HG03342 (cell line): ENCODE measurements at regions not wholly inside any gene's neighbourhood (a gene's known extent, or its start where the extent isn't known, plus 50 kb on each side); places are given as distances from the start of the nearest gene placed in this dataset.

Experiments used
- ATAC-seq: cut with Tn5 transposase; IDR thresholded peaks from one replicate; pipeline ENCODE4 v1.9.1; 2021; ENCODE audit warnings: mild to moderate bottlenecking, moderate library complexity; ENCODE audit not compliant: unreplicated experiment

DNA sequence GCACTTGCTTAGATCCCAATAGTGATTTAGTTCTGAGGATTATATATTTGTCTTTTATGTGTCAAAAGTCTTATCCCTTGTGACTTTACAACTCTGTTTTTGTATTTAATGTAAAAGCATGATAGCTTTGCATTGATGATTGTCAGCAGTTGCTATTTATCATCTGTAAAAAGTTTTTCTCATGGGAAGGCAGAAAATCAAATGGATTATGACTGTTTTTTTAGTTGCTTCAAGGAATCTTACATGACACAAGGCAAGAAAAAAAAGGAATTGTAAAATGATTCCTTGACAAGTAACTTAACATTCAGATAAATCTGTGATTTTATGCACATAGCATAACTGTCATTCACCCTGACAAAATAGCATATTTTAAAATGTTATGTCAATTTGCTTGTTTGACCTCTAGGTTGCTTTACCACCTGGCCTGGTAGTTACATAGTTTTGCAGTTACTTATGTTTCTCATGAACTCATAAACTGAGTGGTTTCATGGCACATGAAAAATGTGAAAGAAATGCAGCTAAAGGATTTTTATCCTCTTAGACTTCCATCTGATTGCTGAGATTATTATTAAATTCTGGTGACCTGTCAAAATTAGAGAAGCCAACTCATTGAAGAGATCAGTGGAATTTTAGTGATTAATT lies 622.6 kb downstream of the ADGRL2 start:
- ATAC-seq: no peak

GRCh38 chr1:82421782-82422181 lies 621.0 kb downstream of the ADGRL2 start:
- no peak for ATAC-seq

DNA sequence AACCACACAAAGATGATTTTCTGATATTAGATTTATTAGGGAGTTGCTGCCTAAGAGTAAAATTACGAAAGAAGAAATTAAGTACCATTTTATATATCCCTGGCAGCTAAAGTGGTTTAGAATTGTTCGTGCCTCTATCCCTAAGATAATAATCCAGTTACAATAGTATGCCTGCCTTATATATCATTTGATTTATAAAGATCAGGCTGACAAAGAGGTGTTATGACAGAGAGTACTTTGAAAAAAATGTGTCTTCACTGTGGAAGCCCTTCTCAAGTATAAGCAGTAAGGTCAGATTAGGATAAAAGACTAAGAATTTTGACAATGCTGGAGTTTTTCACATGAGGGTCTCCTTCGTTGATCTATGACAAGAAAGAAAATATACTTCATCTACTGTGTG lies 619.9 kb downstream of the ADGRL2 start:
- no peak for ATAC-seq

DNA sequence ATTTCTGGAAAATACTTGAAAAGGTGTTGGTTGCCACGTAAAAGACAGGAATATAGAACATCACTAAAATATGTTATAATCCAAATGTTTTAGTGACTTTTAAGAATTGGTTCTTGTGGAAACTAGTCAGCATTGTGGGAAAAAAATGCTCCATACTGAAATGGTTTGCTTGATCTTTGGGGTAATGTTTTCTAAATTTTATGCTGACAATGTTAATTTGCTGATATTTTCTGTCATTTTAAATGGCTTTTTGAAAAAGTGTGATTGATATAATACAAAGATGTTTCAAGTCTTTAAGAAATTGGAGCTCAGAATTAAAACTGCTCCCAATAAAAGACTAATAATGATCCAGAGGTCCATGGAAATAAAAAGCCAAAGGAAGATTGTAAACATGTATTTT lies 610.9 kb downstream of the ADGRL2 start:
- no peak for ATAC-seq

GRCh38 chr1:82405333-82405732 lies 604.6 kb downstream of the ADGRL2 start:
- ATAC-seq: no peak

GRCh38 chr1:82401116-82401515 lies 600.4 kb downstream of the ADGRL2 start:
- no peak for ATAC-seq

DNA sequence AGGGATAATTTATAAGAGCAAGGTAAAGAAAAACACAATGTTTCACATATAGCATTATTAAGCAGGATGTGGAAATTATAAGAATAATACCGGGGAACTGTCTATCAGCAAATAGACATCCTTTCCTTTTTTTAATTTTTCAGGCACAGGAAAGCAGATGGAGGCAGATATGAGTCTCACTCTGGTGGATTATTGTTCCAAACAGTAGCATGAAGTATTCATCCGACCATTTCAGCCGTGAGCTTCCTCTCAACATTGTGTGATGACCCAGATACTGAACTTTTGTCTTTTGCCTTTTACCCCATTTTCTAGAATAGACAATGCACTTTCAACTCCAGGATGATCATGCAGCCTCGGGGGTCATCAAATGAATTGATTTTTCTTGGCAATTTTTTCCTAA lies 599.8 kb downstream of the ADGRL2 start:
- ATAC-seq: no peak

DNA sequence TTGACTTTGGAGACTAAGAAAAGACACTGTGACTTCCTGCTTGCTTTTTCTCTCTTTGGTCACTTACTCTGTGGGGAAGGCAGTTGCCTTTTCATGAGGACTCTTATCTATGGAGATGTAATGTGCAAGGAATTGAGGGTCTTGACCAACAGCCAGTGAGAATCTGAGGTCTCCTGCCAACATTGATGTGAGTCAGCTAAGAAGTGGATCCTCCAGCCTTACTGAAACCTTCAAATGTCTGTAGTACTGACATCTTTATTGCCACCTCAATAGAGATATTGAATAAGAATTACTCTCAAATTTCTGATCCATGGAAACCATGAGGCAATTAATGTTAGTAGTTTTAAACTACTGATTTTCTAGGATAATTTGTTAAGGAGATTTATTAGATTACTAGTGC lies 598.4 kb downstream of the ADGRL2 start:
- ATAC-seq: no peak

- ATAC-seq: no peak
Measured at GRCh38 chr1:82398357-82398756, 597.6 kb downstream of the ADGRL2 start.

DNA sequence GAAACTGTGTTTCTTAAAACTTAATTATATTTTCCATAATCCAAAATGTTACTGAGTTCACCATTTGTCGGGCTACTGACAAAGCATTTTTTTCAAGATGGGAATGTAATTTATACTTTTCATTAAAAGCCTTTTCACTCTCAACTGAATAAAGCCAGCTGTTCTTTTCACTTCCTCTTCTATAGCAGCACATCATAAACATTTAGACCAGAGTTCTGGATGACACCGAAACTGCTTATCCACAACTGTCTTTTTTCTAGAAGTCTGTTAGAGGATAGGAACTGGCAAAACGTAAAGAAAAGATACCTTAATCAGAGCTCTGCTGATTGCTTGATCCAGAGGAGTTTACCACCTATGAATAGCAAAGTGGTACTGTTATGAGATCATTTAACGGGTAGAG lies 594.7 kb downstream of the ADGRL2 start:
- no peak for ATAC-seq

GRCh38 chr1:82392946-82393345 lies 592.2 kb downstream of the ADGRL2 start:
- ATAC-seq: no peak

- ATAC-seq: no peak
Measured at GRCh38 chr1:82392513-82392912, 591.8 kb downstream of the ADGRL2 start.

DNA sequence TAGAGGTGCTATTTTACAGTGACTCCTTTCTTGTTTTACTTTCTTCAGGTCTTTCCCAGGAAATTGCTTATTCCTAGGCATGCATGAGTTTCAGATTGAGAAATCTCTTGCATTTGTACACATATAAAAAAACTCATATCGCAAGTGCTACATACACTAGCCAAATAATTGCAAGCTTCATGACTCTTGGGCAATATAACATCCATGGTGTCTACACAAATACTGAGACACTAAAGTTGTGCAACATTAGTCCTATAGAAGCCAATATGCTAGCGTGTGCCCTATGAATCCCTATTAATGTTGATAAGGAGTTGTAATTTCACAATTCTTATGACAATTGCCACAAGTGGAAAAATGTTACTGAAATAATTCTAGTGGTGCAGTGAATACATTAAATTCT lies 591.0 kb downstream of the ADGRL2 start:
- no peak for ATAC-seq

DNA sequence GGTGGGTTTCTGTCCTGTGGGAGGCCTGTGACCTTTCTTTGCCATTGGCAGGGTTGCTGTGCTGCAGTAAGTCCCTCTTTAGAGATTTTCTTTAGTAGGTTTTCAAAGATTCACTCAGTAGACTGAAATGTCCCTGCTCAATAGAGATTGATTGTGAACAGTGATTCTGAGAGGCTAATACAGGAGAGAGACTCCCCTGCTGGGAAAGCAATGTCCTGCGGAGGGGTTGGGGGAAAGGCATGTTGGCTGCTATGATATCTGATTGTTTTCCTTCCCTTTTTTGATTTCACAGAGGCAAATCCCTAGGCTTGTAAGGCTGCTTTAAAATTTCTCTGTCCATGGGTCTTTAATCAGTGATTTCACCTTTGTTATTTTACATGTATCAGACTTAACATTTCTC lies 589.9 kb downstream of the ADGRL2 start:
- ATAC-seq: no peak

DNA sequence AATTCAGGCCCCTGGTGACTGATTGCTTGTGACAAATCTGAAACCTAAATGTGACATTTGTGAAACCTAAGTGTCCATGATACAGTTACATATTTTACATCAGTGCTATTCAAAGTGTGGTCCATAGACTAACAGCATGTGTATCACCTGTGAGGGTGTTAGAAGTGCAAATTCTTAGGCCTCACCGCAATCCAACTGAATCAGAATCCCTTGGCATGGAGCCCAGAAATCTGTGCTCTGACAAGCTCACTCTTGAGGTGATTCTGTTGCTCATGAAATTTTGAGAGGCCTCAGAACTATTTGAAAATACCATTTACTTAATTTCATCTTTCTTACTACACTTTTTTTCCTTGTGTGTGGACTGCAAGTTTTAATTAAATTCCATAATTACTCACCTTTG lies 587.9 kb downstream of the ADGRL2 start:
- ATAC-seq: no peak

GRCh38 chr1:82387012-82387366 lies 586.3 kb downstream of the ADGRL2 start:
- ATAC-seq: no peak

GRCh38 chr1:82386365-82387011 lies 585.8 kb downstream of the ADGRL2 start:
- ATAC-seq: no peak

- no peak for ATAC-seq
Measured at GRCh38 chr1:82384776-82385175, 584.0 kb downstream of the ADGRL2 start.

DNA sequence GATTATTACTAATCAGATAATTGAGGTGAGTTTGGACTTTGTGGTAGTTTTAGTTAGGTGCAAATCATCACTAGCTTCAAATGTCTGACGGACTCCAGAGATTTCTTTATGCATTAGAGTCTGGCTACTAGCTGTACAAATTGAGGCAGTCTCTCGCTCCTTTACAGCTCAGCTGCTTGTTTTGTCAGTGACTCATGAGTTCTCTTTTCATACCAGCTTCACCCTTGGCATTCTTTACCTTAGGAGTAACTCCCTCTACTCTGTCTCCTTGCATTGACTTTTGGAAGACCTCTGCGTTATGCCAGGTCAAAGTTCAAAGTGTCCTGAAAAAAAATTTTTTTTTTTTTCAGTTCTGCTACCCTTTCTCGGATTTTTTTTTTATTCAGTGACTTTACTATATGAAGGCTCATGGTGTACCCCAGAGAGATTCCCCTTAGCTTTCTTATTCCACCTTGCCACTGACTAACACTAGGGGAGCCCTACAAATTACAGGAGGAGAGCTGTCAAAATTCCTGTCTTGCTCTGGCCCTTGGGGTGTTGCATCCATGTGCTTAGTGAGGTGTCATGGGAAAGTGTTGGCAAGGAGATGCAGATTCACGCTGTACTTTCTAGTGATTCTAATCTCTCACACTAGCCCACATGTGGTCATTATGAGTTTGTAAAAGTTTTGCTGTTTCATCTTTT lies 576.6 kb downstream of the ADGRL2 start:
- no peak for ATAC-seq

- ATAC-seq: no peak
Measured at GRCh38 chr1:82373710-82374109, 573.0 kb downstream of the ADGRL2 start.

- no peak for ATAC-seq
Measured at GRCh38 chr1:82371844-82372498, 571.2 kb downstream of the ADGRL2 start.

GRCh38 chr1:82367456-82367855 lies 566.7 kb downstream of the ADGRL2 start:
- ATAC-seq: no peak
